ENCODE measurements at regions not wholly inside any gene's neighbourhood (a gene's known extent, or its start where the extent isn't known, plus 50 kb on each side); places are given as distances from the start of the nearest gene placed in this dataset.

DNA sequence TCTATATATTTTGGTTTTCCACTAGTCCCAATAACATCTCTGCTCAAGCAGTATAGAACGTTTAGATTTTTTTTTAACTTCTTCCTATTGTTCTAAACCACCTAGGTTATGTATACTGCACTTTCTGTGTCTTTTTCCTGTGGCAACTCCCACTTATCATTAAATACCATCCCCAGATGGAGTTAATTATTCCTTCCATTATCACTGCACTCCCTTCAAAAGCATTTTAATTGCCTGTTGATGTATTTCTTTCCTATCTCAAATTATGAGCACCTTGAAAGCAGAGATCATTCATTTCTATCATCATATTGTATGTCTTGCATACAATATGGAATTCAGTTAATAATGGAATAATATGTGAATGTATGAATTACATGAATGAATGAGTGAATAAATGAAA is 148.0 kb downstream of the HGF start:
- no peak overlapping the region for H3K27ac ChIP-seq (ENCODE audit: extremely low read length, insufficient read depth, low read length)
- no peak overlapping the region for H3K4me2 ChIP-seq (ENCODE audit: low read depth, low read length)
- no peak overlapping the region for H3K4me3 ChIP-seq (replicated peaks in 1 of 3; ENCODE audit: insufficient read depth in 1 of 3, low read depth in 2 of 3, low read length in 3 of 3)
- WGBS (ENCODE audit: low lambda C conversion rate), result 9% methylated on average over 1 of the region's 1 CpG
- intact Hi-C loops (cut with micrococcal nuclease; ENCODE audit: unreplicated experiment) (no loop called here), in situ Hi-C loops (cut with HindIII; ENCODE audit: extremely low pct_ligation_motif_present, low pct_unique_long_range_greater_than_20kb) (no loop called here)
- DNase-seq (ENCODE audit: low spot score), result no peak
- BruUV-seq (replicated peaks), result no TSS peak
- no peaks in the 10 kb centered on the region for H3K79me2 ChIP-seq (ENCODE audit: insufficient read depth, low read length)
- no peaks in the 10 kb centered on the region for H3K27me3 ChIP-seq (ENCODE audit: control insufficient read depth in 1 of 2, insufficient read depth in 2 of 2, low read length in 2 of 2)
- no peaks in the 10 kb centered on the region for H3K9me3 ChIP-seq (ENCODE audit: low read length)
- no peak for ATAC-seq
- H2AFZ ChIP-seq (ENCODE audit: low read length), result no peak overlapping the region
- H4K20me1 ChIP-seq (ENCODE audit: insufficient read depth, low read length), result no peaks in the 10 kb centered on the region
- H3K36me3 ChIP-seq (replicated peaks in 1 of 2; ENCODE audit: control insufficient read depth in 1 of 2, insufficient read depth in 2 of 2, low read length in 2 of 2), result no peaks in the 10 kb centered on the region
- TF ChIP-seq ZBTB7B (CRISPR knock-in tag; IDR thresholded peaks at IDR 0.05) (no peak), TEAD3 (CRISPR knock-in tag; optimal IDR thresholded peaks at IDR 0.05; ENCODE audit: borderline replicate concordance) (no peak), ZFP36L2 (CRISPR knock-in tag; IDR thresholded peaks at IDR 0.05) (no peak), TCF7L2 (IDR thresholded peaks at IDR 0.05; ENCODE audit: low read depth, low read length) (no peak), NFYB (CRISPR knock-in tag; IDR thresholded peaks at IDR 0.05) (no peak), SNAPC2 (CRISPR knock-in tag; IDR thresholded peaks at IDR 0.05) (no peak), PHF5A (CRISPR knock-in tag; IDR thresholded peaks at IDR 0.05; ENCODE audit: low read depth, unreplicated experiment) (no peak), PITX1 (CRISPR knock-in tag; IDR thresholded peaks at IDR 0.05) (no peak), YEATS4 (CRISPR knock-in tag; IDR thresholded peaks at IDR 0.05; ENCODE audit: borderline replicate concordance) (no peak), ZNF317 (CRISPR knock-in tag; IDR thresholded peaks at IDR 0.05) (no peak), ZNF331 (CRISPR knock-in tag; IDR thresholded peaks at IDR 0.05) (no peak), CREM (IDR thresholded peaks at IDR 0.05) (no peak), CREM (CRISPR knock-in tag; IDR thresholded peaks at IDR 0.05) (no peak)
- TF ChIP-seq, protein P1, sequence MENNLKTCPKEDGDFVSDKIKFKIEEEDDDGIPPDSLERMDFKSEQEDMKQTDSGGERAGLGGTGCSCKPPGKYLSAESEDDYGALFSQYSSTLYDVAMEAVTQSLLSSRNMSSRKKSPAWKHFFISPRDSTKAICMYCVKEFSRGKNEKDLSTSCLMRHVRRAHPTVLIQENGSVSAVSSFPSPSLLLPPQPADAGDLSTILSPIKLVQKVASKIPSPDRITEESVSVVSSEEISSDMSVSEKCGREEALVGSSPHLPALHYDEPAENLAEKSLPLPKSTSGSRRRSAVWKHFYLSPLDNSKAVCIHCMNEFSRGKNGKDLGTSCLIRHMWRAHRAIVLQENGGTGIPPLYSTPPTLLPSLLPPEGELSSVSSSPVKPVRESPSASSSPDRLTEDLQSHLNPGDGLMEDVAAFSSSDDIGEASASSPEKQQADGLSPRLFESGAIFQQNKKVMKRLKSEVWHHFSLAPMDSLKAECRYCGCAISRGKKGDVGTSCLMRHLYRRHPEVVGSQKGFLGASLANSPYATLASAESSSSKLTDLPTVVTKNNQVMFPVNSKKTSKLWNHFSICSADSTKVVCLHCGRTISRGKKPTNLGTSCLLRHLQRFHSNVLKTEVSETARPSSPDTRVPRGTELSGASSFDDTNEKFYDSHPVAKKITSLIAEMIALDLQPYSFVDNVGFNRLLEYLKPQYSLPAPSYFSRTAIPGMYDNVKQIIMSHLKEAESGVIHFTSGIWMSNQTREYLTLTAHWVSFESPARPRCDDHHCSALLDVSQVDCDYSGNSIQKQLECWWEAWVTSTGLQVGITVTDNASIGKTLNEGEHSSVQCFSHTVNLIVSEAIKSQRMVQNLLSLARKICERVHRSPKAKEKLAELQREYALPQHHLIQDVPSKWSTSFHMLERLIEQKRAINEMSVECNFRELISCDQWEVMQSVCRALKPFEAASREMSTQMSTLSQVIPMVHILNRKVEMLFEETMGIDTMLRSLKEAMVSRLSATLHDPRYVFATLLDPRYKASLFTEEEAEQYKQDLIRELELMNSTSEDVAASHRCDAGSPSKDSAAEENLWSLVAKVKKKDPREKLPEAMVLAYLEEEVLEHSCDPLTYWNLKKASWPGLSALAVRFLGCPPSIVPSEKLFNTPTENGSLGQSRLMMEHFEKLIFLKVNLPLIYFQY (CRISPR knock-in tag; IDR thresholded peaks at IDR 0.05; ENCODE audit: borderline replicate concordance), result no peak
- POLR2A ChIA-PET, result no interaction called here
- CTCF ChIA-PET (ENCODE audit: low intra/inter-chr PET ratio, low total read pairs), result no interaction called here
- peaks cover 18% of the 10 kb centered on the region for H3K4me1 ChIP-seq (ENCODE audit: insufficient read depth, low read length)
- no peak for FAIRE-seq
- H3K9ac ChIP-seq (ENCODE audit: insufficient read depth, low read depth, low read length), result no peak overlapping the region

All from HepG2 (cell line).